ENCODE measurements at regions not wholly inside any gene's neighbourhood (a gene's known extent, or its start where the extent isn't known, plus 50 kb on each side); places are given as distances from the start of the nearest gene placed in this dataset.
"Not testable (repeated sequence)": the region's sequence is repeated elsewhere in the genome, so short reads cannot be mapped to it uniquely, and the experiment has no call there.

DNA sequence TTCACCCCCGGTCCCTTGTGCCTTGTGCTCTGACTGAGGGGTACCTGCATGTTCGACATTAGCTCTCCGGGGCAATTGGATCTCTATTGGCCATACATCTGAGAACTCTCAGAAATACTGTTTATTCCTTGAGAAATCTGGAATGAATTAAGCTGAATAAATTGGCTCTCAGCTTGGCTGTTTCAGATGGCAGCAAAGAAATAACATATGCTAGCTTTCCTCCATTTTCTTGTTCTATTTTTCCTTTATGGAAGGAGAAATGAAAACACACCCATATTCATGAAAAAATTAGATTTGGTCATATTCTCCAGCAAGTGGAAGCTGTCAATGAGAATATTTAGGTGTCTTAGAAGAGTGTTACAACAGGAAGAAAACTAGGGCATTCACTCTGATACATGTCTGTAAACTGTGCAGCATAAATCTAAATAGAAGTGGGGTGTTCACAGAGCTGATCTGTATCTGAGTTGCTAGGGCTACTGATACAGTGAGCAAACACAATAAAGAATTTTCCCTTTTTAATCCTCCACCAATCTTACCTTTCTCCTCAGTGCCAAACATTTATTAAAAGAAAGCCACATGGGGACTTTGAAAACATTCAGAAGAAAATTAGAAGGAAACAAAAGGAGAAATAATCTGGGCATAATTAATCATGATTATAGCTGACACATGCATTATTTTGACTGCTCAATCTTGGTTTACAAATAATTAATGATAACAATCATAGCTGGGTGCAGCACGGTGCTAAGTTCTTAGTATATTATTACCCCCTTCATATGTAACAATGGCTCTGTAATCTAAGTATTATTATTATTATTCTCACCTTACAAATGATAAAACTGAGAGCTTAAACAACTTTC lies 671.9 kb upstream of the USP24 start:
- no peak for DNase-seq

DNA sequence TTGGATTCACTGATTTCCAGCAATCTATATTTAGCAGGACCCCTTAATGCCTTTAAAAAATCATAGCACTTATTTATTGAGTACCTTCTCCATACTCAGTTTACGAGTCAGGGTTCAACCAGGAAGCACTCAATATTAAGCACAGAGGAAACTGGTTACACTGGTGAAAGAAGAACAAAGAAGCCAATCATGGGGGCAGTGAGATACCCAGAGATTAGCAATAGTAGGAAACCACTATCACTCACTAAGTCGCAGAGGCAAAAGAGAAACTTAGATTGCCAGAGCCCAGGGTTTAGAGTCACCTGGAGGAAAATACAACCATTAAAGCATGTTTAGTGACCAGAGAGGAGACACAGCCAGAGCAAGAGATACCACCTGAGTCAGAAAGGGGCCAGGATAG lies 670.5 kb upstream of the USP24 start:
- no peak for DNase-seq

DNA sequence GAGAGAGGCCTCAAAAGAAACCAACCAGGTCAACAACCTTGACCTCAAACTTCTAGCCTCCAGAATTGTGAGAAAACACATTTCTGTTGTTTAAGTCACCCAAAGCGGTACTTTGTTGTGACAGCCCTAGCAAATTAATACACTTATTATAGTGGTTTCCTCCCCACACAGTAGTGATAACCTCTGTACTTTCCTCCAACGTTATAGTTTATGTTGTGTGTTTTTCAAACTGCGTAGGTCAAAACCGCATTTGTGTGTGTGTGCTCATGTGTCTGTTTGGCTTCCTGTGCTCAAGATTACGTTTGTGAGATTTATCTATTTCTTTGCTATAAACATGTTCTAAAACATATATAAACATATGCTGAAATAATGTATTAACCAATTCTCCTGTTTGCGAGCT lies 667.8 kb upstream of the USP24 start:
- no peak for DNase-seq

DNA sequence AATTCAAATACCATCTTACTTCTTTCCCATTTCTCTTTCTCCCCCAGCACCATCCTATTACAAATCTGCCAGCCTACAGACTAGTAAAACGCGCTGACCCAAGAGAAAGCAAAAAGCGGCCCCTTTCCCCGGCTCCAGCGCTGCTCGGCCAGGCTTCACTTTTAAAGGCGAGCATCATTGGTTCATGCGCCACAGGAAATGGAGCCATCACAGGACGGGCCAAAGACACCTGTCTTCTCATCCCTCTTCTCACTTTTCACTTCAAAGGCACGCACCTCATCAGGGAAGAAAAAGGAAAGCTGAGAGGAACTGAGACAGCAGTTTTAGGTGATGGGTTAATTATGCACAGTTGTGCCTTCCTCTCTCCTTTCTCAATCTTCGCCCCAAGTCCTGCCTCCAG lies 664.2 kb upstream of the USP24 start:
- DNase-seq, result no peak

DNA sequence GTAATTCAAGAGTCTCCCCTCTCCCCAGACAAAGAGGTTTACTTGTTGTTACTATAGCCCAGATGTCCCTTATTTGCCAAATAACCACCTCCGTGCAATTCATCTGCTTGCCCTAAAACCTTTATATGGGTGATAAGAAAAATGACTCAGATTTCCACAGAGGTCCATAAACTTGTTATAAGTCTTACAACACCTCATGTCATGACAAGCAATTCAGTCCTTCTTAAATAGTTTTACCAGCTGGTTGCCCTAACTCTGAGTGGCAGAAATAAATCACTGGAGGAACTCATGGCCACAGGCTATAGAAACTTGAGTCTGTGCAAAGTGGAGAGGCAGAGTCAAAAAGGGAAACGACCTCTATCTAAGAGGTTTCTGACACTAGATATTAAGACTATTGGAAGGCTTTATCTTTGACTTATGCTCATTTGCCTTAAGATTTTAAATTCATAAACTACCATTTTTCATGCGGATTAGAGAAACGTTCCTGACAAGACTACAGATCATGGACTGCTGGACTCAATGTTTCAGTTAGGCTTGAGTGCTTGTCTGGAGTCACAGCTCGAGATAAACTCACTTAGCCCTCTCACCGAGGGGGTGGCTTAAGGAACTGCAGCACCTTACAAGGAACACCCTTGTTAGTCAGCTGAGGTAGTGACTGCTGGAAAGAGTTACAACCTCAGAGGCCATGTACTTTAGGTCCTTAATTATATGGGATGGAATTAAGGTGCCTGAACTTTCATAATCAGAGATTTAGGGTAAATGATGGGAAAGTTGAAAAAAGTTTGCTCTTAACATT lies 662.5 kb upstream of the USP24 start:
- no peak for DNase-seq

DNA sequence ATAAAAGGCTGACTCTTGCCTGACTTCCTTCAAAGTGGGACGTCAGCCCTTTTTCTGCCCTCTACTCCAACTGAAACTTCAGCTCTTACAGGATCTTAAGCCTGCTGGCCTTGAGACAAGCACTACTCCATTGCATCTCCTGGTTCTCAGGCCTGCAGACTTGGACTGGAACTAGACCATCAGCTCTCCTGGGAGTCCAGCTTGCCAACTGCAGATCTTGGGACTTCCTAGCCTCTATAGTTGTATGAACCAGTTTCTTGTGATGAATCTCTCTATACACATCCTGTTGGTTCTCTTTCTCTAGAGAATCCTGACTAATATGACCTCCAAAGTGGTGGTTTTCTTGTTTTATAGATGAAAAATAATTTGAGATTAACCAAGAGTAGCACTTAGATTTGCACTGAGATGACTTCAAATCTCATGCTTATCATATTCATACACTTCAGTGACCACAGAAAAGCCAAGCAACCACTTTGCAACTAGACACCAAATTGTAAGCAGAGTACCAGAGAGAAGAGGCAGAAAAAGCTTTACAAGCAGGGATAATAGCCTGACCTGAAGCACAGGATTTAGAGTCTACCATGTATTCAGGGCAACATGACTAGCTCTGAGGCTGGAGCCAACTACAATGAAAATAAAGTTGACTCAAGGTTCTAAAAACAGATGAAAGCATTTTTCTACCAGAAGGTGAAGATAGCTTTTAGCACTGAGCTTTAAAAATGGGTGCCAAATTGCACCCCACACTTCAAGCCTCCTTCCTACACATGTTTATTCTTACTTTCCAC lies 661.3 kb upstream of the USP24 start:
- DNase-seq, result no peak

DNA sequence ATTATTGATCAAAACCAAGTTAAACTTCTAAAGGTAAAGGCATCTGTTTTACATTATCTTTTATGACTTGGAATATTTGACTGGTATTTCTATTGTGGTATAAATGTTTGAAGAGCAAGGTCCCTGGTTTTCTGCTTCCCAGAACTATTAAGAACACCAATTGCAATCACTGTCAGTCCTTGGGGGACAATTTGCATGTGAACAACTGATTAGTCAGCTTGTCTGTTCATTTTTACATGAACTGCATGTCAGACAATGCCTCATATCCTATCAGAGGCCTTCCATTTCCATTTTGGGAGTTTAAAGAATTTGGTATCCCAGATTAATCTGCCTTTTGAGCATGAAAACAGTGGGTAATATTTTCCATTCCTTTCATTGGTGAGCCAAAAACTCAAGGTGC lies 654.9 kb upstream of the USP24 start:
- DNase-seq, result no peak

DNA sequence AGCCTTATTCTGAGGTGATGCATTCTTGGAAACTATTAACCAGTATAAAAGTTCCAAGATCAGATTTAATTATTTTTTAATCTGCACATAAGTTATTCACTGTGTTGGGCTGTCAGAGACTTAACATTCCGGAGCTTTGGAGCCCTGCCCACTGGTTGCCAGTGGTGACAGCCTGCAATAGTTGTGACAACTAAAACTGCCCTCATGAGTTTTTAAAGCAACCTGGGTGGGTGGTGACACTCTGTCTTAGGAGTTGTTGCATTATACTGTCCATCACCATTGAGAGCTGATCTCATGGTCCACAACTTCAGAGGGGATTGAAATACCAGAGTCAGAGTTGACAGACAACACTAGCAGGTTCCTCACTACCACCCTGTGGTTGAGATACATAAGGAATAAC lies 653.9 kb upstream of the USP24 start:
- no peak for DNase-seq

DNA sequence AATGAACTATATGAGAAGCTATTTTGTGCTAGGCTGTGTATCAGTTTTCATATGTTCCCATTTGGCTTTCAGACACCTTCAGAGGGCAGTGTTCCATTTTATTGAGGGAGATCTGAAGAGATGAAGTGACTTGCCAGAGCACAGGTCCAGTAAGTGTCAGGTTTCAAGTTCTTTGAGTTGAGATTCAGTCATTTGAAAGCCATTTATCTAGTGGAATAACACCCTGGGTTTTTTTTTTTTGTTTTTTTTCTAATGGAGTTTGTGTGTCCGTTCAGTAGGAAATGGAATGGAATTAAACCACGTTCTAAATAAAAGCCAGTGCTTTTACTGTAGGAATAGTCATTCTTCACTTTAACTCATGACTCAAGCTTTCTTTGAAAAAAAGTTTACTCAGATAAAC lies 652.9 kb upstream of the USP24 start:
- DNase-seq, result no peak

DNA sequence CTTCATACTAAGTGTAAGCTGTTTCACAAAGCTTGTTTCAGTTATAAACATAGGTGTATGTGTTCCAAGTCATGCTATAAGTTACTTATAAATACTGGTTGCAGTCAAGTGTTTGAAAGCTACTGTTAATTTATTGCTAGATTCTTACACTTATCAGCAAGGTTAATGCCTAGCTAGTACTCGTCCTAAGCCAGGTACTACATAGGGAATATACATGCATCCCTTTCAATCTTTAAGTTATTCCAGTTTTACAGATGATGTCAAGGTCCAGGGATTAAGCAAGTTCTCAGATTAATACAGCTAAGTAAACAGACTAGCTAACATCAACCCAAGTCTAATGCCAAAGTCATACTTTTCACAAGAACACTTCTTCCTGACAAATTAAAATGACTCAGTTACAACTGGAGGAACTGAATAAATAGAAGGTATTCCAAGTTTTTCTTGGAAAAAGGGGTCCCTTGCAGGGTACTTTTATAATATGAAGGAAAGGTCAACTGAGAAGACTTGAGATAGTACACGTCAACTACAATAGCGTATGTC lies 652.2 kb upstream of the USP24 start:
- DNase-seq, result no peak

DNA sequence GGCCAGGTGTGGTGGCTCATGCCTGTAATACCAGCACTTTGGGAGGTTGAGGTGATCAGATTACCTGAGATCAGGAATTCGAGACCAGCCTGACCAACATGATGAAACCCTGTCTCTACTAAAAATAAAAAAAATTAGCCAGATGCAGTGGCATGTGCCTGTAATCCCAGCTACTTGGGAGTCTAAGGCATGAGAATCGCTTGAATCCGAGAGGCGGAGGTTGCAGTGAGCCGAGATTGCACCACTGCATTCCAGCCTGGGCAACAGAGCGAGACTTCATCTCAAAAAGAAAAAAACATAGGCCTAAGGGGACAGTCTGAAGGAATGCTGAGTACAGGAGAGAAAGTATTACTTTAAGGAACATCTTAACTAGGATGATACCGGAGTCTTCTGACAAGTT lies 650.6 kb upstream of the USP24 start:
- not testable (repeated sequence) for DNase-seq

DNA sequence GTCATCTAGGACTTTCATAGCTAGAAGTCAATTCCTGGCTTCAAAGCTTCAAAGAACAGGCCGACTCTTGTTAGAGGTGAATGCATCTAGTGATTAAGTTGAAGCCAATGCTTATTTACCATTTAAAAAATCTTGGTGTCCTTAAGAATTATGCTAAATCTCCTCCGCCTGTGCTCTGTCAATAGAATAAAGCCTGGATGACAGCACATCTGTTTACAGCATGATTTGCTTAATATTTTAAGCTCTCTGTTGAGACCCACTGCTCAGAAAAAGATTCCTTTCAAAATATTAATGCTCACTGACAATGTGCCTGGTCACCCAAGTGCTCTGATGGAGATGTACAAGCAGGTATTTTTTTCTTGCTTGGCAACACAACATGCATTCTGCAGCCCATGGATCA lies 649.1 kb upstream of the USP24 start:
- no peak for DNase-seq

DNA sequence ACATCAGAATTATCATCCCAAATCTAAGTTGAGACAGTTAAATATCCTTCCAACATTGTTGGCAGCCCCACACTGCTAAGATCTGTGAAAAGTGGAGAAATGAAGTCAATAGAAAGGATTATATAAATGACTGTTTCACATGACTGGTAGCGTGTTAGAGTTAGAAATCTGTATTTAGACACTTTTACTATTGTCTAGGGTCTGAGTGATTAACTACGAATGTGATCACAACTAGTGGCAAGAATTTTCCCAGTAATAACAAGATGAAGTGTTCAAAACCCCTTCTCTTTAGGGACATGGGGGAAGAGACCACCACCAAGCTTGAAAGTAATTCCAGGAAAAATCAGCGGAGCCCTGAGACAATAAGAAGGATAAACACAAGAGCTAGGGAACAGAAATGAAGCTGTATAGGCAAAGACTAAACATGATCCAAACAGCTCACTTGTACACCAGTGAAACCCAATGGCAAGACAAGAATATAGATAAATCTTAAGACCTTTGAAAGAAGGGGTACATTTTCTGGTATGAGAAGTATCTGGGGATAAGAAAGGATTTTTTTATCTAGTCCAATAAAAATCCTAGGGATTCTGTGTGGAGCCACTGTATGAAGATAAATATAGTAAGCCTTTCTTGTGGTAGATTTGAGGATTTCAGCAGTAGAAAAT lies 646.6 kb upstream of the USP24 start:
- DNase-seq, result no peak

DNA sequence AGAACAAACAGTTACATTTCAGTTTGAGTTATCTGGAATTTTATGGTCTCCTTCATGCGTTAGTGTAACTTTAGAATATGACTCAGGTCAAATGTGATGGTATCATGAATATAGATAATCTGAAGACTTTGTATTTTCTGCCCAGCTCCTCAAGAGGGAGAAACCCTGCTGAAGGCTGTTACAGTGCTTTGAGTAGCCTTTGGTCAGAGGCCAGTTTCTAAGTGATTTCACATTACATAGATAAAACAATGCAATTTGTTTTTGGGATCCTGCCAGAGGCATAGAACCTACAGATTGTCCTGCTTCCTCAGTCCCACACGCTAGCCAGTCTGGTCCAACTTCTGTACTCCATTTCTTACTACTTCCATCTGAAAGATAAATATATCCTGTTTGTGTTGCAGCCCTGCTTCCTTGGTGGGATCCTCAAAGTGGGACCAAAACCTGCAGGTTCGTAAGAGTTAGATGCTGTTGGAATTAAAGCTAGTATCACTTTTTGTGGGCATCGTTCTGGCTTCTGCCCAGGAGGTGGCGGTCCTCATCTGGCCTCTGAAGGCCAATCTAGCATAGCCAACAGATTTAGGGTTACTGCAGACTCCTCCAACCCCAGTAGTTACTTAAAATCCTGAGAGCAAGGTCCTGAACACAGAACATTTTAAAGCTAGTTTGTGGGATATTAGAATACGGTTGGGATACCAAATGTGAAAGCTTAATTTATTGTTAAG lies 645.8 kb upstream of the USP24 start:
- DNase-seq, result no peak

DNA sequence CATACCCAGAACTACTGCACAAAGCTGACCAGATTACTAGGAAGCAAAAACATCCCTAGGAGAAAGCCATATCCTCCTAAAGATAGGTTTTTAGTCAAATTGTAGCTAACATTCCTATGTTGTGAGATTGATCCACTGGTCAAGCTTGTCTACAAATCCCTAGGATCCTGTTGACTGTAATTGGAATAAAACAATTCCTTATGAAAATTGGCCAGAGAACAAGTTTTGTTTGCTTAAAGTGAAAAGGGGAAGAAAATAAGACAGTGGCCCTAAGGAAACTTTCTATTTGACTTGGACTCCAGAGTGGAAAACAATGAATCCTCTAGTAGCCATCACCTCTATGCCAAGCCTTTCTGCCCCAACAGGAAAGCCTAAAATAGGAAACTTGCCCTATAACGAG lies 645.2 kb upstream of the USP24 start:
- DNase-seq, result no peak

DNA sequence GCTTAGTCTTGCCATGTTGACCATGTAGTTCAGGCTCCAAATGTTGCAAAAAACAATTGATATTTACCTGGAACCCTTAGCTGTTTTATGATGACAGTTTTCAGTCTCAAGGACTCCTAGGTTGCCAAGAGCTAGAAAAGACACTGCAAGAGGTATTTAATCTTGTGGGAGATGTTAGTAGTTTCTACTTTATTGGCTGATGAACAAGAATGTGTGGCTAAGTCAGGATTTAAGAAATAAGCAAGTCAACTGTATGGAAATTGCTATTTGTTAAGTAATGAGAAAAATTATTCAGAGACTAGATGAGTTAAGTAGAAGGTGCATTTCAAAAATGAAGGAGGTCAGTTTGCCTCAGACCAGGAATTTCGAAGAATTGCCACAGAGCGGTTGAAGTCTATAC lies 639.7 kb upstream of the USP24 start:
- no peak for DNase-seq

DNA sequence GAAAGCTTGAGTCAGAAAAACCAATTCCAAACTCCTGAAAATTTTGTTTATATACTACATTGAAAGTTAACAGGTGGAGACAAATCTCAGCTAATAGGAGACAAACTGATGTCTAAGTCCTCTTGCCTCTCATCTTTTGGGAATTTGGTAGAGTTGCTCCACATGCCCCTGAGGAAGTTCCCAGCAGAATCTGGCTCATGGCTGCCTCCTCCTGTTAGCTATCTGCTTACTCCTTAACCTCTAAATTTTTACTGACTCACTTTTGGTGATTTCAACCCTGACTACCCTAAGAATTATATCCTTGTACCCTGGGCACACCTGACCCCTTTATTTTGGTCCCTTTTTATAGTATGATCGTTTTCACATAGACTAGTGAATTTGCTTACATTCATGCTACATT lies 633.7 kb upstream of the USP24 start:
- DNase-seq, result no peak

DNA sequence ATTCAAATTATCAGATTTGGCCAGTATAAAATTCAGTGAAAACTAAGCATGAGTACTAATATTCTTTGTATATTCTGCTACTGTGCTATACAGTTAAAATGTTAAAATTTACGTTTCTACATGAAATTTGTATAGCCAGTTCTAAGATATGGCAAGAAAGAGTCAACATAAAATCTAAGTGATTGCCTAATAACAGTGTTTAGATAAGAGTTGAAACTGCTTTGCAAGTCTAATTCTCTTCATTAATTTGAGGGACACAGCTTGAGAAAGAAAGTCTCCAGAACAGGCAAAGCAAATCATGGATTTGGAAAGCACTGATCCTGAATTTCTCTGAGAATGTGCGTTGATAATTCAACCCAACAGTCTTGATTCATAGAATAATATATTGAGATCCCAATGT lies 630.9 kb upstream of the USP24 start:
- no peak for DNase-seq

DNA sequence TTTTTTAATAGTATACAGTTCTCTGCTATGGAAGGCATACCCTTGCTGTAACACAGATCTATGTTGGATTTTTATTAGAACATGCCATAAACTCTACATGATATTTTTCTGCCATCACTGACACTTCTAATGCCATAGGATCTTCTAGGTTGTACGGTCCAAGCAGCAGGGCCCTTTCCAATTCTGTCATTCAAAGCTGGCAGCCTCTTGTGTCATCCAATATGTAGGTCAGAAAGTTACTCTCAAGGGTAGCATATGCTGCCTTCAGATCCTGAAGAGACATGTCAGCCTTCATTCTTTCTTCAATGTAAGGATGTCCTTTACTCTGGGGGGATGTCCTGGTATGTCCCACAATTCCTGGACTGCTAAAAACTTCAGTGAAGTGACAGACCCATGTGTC lies 629.2 kb upstream of the USP24 start:
- DNase-seq, result no peak

DNA sequence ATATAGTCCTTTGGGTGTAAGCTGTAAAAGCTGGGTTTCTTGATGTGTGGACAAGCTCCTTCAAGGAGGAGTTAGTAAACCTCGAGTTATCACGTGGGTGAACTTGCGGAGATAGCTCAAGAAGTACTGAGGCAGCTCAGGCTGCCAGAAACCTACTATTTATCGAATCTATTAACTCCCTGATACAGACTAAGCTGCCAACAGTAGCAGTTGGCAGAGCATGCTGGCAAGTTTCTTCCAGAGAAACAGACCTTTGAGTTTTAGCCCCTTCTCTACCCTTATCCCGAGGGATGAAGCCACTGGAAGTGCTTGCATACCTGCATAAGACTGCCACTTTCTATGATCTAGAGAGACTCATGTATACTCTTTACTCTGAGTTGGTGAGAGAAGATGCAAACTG lies 624.5 kb upstream of the USP24 start:
- no peak for DNase-seq

DNA sequence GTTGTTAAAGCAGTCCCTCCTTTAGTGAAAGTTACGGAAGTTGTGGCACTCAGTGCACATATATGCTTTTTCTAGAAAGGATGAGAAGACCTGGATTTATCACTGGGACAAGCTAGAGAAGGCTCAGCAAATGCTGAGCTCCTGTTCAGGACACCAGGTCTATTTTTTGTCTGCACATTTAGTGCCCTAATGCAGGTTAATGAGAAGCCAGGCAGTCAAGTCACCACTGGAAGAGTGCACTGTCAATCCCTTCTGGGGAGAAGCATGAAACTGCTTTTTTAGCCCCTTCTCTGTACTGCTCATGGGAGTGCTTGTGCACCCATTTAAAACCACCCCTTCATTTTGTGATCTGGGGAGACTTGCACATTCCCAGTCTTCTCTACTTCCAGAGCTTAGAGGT lies 624.1 kb upstream of the USP24 start:
- DNase-seq, result no peak

DNA sequence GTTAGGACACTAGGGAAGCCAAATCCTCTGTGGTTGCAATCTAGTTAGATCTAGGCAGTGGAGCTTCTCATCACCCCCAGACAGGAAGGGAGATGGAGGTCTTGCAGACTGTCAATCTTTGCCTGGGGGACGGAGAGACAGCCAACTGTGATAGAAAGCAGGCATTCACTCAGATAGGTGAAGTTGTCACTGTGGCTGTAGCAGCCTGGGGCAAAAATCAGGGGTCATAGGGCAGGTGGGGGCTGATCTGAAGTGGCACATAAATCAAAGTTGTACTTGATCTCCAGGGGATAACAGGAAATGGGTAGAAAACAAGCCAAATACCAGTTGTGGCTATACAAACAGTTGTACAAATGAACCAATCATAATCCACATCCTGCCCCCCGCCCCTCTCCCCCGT lies 620.9 kb upstream of the USP24 start:
- no peak for DNase-seq
